ENCODE measurements at regions not wholly inside any gene's neighbourhood (a gene's known extent, or its start where the extent isn't known, plus 50 kb on each side); places are given as distances from the start of the nearest gene placed in this dataset.
"Not testable (repeated sequence)": the region's sequence is repeated elsewhere in the genome, so short reads cannot be mapped to it uniquely, and the experiment has no call there.

GRCh38 chr2:111559301-111559700, 324.7 kb downstream of the ANAPC1 start:
- H3K4me2 ChIP-seq (ENCODE audit: low read depth, low read length); CTCF ChIA-PET; H2BK20ac ChIP-seq (ENCODE audit: low read depth, low read length); H3K14ac ChIP-seq (replicated peaks; ENCODE audit: low read depth, low read length); H4K5ac ChIP-seq (ENCODE audit: low read depth, low read length); ATAC-seq (ENCODE audit: low read depth); H3K56ac ChIP-seq (ENCODE audit: extremely low read depth, insufficient read depth, low read length); DNase-seq; dilution Hi-C loops (cut with HindIII; ENCODE audit: low sequenced_read_pairs, unreplicated experiment); H2AFZ ChIP-seq (replicated peaks; ENCODE audit: low read length, poor library complexity); H3K36me3 ChIP-seq (ENCODE audit: control insufficient read depth, insufficient read depth, low read length); H3K27ac ChIP-seq (ENCODE audit: insufficient read depth, low read length); H3K27me3 ChIP-seq (ENCODE audit: control insufficient read depth, insufficient read depth, low read length); H3K4me1 ChIP-seq (ENCODE audit: control insufficient read depth, insufficient read depth, low read length); H4K91ac ChIP-seq (ENCODE audit: insufficient read depth, low read depth, low read length); H2BK120ac ChIP-seq (ENCODE audit: low read depth, low read length); H4K8ac ChIP-seq (ENCODE audit: low read depth in 2 of 2, low read length in 2 of 2); H2BK5ac ChIP-seq (ENCODE audit: low read depth, low read length, poor library complexity, severe bottlenecking); in situ Hi-C loops (cut with MboI; ENCODE audit: low sequenced_read_pairs); H3K9me3 ChIP-seq (ENCODE audit: control insufficient read depth, insufficient read depth, low read length); H2AK5ac ChIP-seq (ENCODE audit: low read depth, low read length); H3K9ac ChIP-seq (ENCODE audit: low read depth, low read length); H4K20me1 ChIP-seq (ENCODE audit: insufficient read depth, low read length); H3K9me1 ChIP-seq (ENCODE audit: insufficient read depth, low read length); H3K18ac ChIP-seq (ENCODE audit: low read depth, low read length); intact Hi-C loops (cut with micrococcal nuclease); H2AK9ac ChIP-seq (replicated peaks; ENCODE audit: low read depth, low read length, poor library complexity); POLR2A ChIA-PET (ENCODE audit: unreplicated experiment); H3K23ac ChIP-seq (ENCODE audit: low read depth, low read length); H3K4me3 ChIP-seq (ENCODE audit: insufficient read depth, low read depth, low read length); H3K79me1 ChIP-seq (ENCODE audit: low read depth in 1 of 2, low read length in 2 of 2); H3K4ac ChIP-seq (ENCODE audit: low read depth, low read length); H2BK15ac ChIP-seq (ENCODE audit: low read depth, low read length); BruUV-seq (replicated peaks): not testable (repeated sequence)
- WGBS, 2 experiments (ENCODE audit: extremely low coverage in 2 of 2, insufficient read length in 1 of 2): no CpG with 5 or more reads among the region's 2 CpGs

GRCh38 chr2:111559814-111560213, 324.2 kb downstream of the ANAPC1 start:
- dilution Hi-C loops (cut with HindIII; ENCODE audit: low sequenced_read_pairs, unreplicated experiment); H3K4ac ChIP-seq (ENCODE audit: low read depth, low read length); H3K27ac ChIP-seq (ENCODE audit: insufficient read depth, low read length); ATAC-seq (ENCODE audit: low read depth); H3K18ac ChIP-seq (ENCODE audit: low read depth, low read length); intact Hi-C loops (cut with micrococcal nuclease); H3K56ac ChIP-seq (ENCODE audit: extremely low read depth, insufficient read depth, low read length); H2AK9ac ChIP-seq (replicated peaks; ENCODE audit: low read depth, low read length, poor library complexity); H4K91ac ChIP-seq (ENCODE audit: insufficient read depth, low read depth, low read length); H4K20me1 ChIP-seq (ENCODE audit: insufficient read depth, low read length); CTCF ChIA-PET; H3K79me1 ChIP-seq (ENCODE audit: low read depth in 1 of 2, low read length in 2 of 2); in situ Hi-C loops (cut with MboI; ENCODE audit: low sequenced_read_pairs); BruUV-seq (replicated peaks); H3K23ac ChIP-seq (ENCODE audit: low read depth, low read length); H3K14ac ChIP-seq (replicated peaks; ENCODE audit: low read depth, low read length); H2BK20ac ChIP-seq (ENCODE audit: low read depth, low read length); H3K36me3 ChIP-seq (ENCODE audit: control insufficient read depth, insufficient read depth, low read length); H2AFZ ChIP-seq (replicated peaks; ENCODE audit: low read length, poor library complexity); H3K4me1 ChIP-seq (ENCODE audit: control insufficient read depth, insufficient read depth, low read length); H2AK5ac ChIP-seq (ENCODE audit: low read depth, low read length); H3K9ac ChIP-seq (ENCODE audit: low read depth, low read length); H2BK15ac ChIP-seq (ENCODE audit: low read depth, low read length); H3K9me3 ChIP-seq (ENCODE audit: control insufficient read depth, insufficient read depth, low read length); H3K9me1 ChIP-seq (ENCODE audit: insufficient read depth, low read length); H3K4me2 ChIP-seq (ENCODE audit: low read depth, low read length); H2BK5ac ChIP-seq (ENCODE audit: low read depth, low read length, poor library complexity, severe bottlenecking); H3K27me3 ChIP-seq (ENCODE audit: control insufficient read depth, insufficient read depth, low read length); H2BK120ac ChIP-seq (ENCODE audit: low read depth, low read length); H4K5ac ChIP-seq (ENCODE audit: low read depth, low read length); DNase-seq; H4K8ac ChIP-seq (ENCODE audit: low read depth in 2 of 2, low read length in 2 of 2); H3K4me3 ChIP-seq (ENCODE audit: insufficient read depth, low read depth, low read length); POLR2A ChIA-PET (ENCODE audit: unreplicated experiment): not testable (repeated sequence)
- WGBS, 2 experiments (ENCODE audit: extremely low coverage in 2 of 2, insufficient read length in 1 of 2): no CpG with 5 or more reads among the region's 3 CpGs
